Endothelial cell of umbilical vein (primary cell): ENCODE measurements at regions not wholly inside any gene's neighbourhood (a gene's known extent, or its start where the extent isn't known, plus 50 kb on each side); places are given as distances from the start of the nearest gene placed in this dataset.

ENCODE experiments used
- BruUV-seq: library from RNA; stranded (reverse); fragments of 400-500 nt; replicated peaks from 2 replicates; lab custom pipeline; 2021; lab: Mats Ljungman, UMichigan
- CTCF ChIA-PET: fragments of 300-600, 350-600 bp; sonication (Branson Sonifier 250); formaldehyde crosslinking; loops from one replicate; lab custom pipeline; 2021; ENCODE audit warnings: antibody characterized with exemption, inconsistent platforms; lab: Charles Lee
- POLR2A ChIA-PET: fragments of 300-600, 350-600 bp; sonication (Branson Sonifier 250); formaldehyde crosslinking; loops from one replicate; lab custom pipeline; 2021; ENCODE audit warnings: antibody characterized with exemption, inconsistent platforms; lab: Charles Lee
- DNase-seq: peaks from one replicate; pipeline ENCODE4 v3.0.0-alpha.2; 2011; ENCODE audit warnings: low read depth, low spot score
- FAIRE-seq: peaks from 2 replicates; lab custom pipeline; 2011; peaks lifted over from hg19 to GRCh38; lab: Jason Lieb, UNC
- H2AFZ ChIP-seq: 2 replicates; pipeline ENCODE4 v1.6.0; 2012; ENCODE audit warnings: low read depth, low read length, control low read depth, inconsistent platforms
- H3K27ac ChIP-seq: 2 replicates; pipeline ENCODE4 v1.5.1; 2011; ENCODE audit warnings: low read depth, mild to moderate bottlenecking, control low read depth, low read length, moderate library complexity; ENCODE audit not compliant: insufficient read depth
- H3K27me3 ChIP-seq, 2 experiments: 2 replicates each; pipeline versions ENCODE4 v1.6.0 to v1.6.1; 2011; ENCODE audit warnings: low read length in 2 of 2, mixed read lengths in 1 of 2; ENCODE audit not compliant: control insufficient read depth in 2 of 2, insufficient read depth in 2 of 2
- H3K36me3 ChIP-seq, 2 experiments: 2 replicates in 1 of 2; 3 replicates in 1 of 2; pipeline ENCODE4 v1.5.1; 2011; ENCODE audit warnings: low read length in 2 of 2, mild to moderate bottlenecking in 1 of 2, moderate library complexity in 1 of 2; ENCODE audit not compliant: control insufficient read depth in 2 of 2, insufficient read depth in 2 of 2; ENCODE audit errors: extremely low read depth in 1 of 2
- H3K4me1 ChIP-seq: 3 replicates; pipeline ENCODE4 v1.5.1; 2011; ENCODE audit warnings: mild to moderate bottlenecking, low read length; ENCODE audit not compliant: control insufficient read depth, insufficient read depth; ENCODE audit errors: extremely low read depth
- H3K4me2 ChIP-seq: 2 replicates; pipeline ENCODE4 v1.6.1; 2011; ENCODE audit warnings: low read length, control low read depth, mixed read lengths; ENCODE audit not compliant: insufficient read depth
- H3K4me3 ChIP-seq, 3 experiments: fragments of 200-600 bp in 1 of 3; sonication (generic), shearing (Covaris generic) in 1 of 3; replicated peaks in 1 of 3; 2 replicates each; pipeline ENCODE4 v1.5.1; 2011 to 2016; ENCODE audit warnings: control low read depth in 3 of 3, low read length in 3 of 3, mild to moderate bottlenecking in 2 of 3, inconsistent platforms in 1 of 3, low read depth in 1 of 3, moderate library complexity in 1 of 3; ENCODE audit not compliant: insufficient read depth in 1 of 3
- H3K79me2 ChIP-seq: 2 replicates; pipeline ENCODE4 v1.6.0; 2012; ENCODE audit warnings: low read length, inconsistent platforms; ENCODE audit not compliant: control insufficient read depth, insufficient read depth
- H3K9ac ChIP-seq: replicated peaks from 2 replicates; pipeline ENCODE3; 2011; ENCODE audit warnings: low read length, control low read depth; ENCODE audit not compliant: insufficient read depth; ENCODE audit errors: extremely low read depth
- H3K9me1 ChIP-seq: replicated peaks from 3 replicates; pipeline ENCODE4 v1.6.0; 2011; ENCODE audit warnings: mild to moderate bottlenecking, low read length; ENCODE audit not compliant: control insufficient read depth, insufficient read depth; ENCODE audit errors: extremely low read depth
- H3K9me3 ChIP-seq: replicated peaks from 2 replicates; pipeline ENCODE4 v1.5.1; 2012; ENCODE audit warnings: low read length, inconsistent platforms; ENCODE audit not compliant: control insufficient read depth, insufficient read depth
- H4K20me1 ChIP-seq: replicated peaks from 2 replicates; pipeline ENCODE3; 2011; ENCODE audit warnings: mild to moderate bottlenecking, low read length; ENCODE audit not compliant: control insufficient read depth, insufficient read depth; ENCODE audit errors: extremely low read depth
- CTCF ChIP-seq, 2 donors: IDR thresholded peaks; 1 replicate in 1 of 2; 2 replicates in 1 of 2; pipeline ENCODE4 v1.5.1; 2011; ENCODE audit warnings: low read length in 2 of 2, mild to moderate bottlenecking in 2 of 2, moderate library complexity in 2 of 2, control low read depth in 1 of 2, inconsistent platforms in 1 of 2, low read depth in 1 of 2; ENCODE audit not compliant: insufficient read depth in 1 of 2; ENCODE audit errors: extremely low read depth in 1 of 2
- EZH2 ChIP-seq: IDR thresholded peaks from 2 replicates; pipeline ENCODE4 v1.6.1; 2012; ENCODE audit warnings: borderline replicate concordance, low read depth, mild to moderate bottlenecking, moderate library complexity, low read length, inconsistent platforms; ENCODE audit not compliant: severe bottlenecking
- FOS ChIP-seq: IDR thresholded peaks from 2 replicates; pipeline ENCODE4 v1.6.1; 2011; ENCODE audit warnings: mild to moderate bottlenecking, low read length, moderate library complexity, borderline replicate concordance; ENCODE audit not compliant: insufficient read depth
- GATA2 ChIP-seq: IDR thresholded peaks from 2 replicates; pipeline ENCODE4 v1.7.0; 2011; ENCODE audit warnings: low read depth, mild to moderate bottlenecking, moderate library complexity, mixed read lengths, low read length; ENCODE audit not compliant: insufficient read length, insufficient read depth
- JUN ChIP-seq: IDR thresholded peaks from 2 replicates; pipeline ENCODE4 v1.6.1; 2011; ENCODE audit warnings: borderline replicate concordance, low read depth; ENCODE audit not compliant: insufficient read length, insufficient read depth
- MAX ChIP-seq: IDR thresholded peaks from 2 replicates; pipeline ENCODE4 v1.6.1; 2011; ENCODE audit not compliant: insufficient read depth, insufficient read length
- MYC ChIP-seq: IDR thresholded peaks from one replicate; pipeline ENCODE4 v1.6.1; 2011; ENCODE audit warnings: mild to moderate bottlenecking, low read depth, low read length
- POLR2A ChIP-seq: IDR thresholded peaks from 2 replicates; pipeline ENCODE4 v1.6.1; 2012; ENCODE audit warnings: low read depth, mild to moderate bottlenecking, control low read depth, low read length
- POLR2AphosphoS5 ChIP-seq: IDR thresholded peaks from 2 replicates; pipeline ENCODE4 v1.6.1; 2012; ENCODE audit warnings: low read depth, mild to moderate bottlenecking, control low read depth, low read length, moderate library complexity; ENCODE audit not compliant: insufficient read depth
- dilution Hi-C: fragments of 300-500 bp; cut with MboI; formaldehyde crosslinking; loops from one replicate; pipeline ENCODE4 v1.15.0; 2019; ENCODE audit warnings: low sequenced_read_pairs; ENCODE audit not compliant: extremely low pct_ligation_motif_present
- intact Hi-C: fragments of 100-400 bp; cut with micrococcal nuclease; formaldehyde crosslinking; loops from one replicate; pipeline ENCODE4 v1.10.0; 2022

DNA sequence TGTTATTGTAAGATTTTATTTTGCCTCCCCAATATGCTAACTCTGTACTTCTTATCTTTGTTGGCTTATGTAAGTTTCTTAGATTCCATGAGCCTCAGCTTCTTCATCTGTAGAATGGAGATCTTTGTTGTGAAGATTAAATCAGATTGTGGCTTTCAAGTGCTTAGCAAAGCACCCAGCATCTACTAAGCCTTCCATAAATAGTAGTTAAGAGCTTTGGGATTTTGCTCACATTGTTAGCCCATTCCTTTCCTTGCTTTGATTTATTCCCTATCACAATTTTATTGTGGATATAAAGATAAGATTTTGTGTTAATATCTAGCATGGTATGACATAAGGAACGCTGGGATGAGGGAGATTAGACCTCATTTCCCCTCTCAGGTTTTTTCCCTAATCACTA is 501.4 kb downstream of the PYDC2 start:
- Histone ChIP-seq H3K36me3 (no peaks in the 10 kb centered on the region), H4K20me1 (no peaks in the 10 kb centered on the region), H3K4me2 (no peak overlapping the region), H3K79me2 (no peaks in the 10 kb centered on the region), H3K9me1 (no peaks in the 10 kb centered on the region), H3K9ac (no peak overlapping the region), H3K9me3 (no peaks in the 10 kb centered on the region), H3K27me3 (no peaks in the 10 kb centered on the region), H2AFZ (no peak overlapping the region), H3K27ac (no peak overlapping the region), H3K4me1 (peaks cover 15% of the 10 kb centered on the region), H3K4me3 (no peak overlapping the region)
- dilution Hi-C loops = no loop called here
- DNase-seq (no peak), FAIRE-seq (no peak)
- TF ChIP-seq MYC = no peak
- TF ChIP-seq GATA2 = no peak
- TF ChIP-seq CTCF (IDR thresholded peaks at IDR 0.05; ENCODE audit: extremely low read depth in 1 of 2, insufficient read depth in 1 of 2, low read depth in 1 of 2, low read length in 2 of 2) = no peak
- TF ChIP-seq MAX = no peak
- TF ChIP-seq POLR2AphosphoS5 = no peak
- no peak for TF ChIP-seq JUN
- TF ChIP-seq FOS = no peak
- no peak for TF ChIP-seq POLR2A
- TF ChIP-seq EZH2 = no peak
- POLR2A ChIA-PET = no interaction called here
- no TSS peak for BruUV-seq
- CTCF ChIA-PET = no interaction called here
- intact Hi-C loops = no loop called here
